Osteoblast (primary cell): ENCODE measurements at regions not wholly inside any gene's neighbourhood (a gene's known extent, or its start where the extent isn't known, plus 50 kb on each side); places are given as distances from the start of the nearest gene placed in this dataset.
A peak's percentile ranks its signal among the peaks of the same experiment; 100 is the strongest.

ENCODE experiments used
- DNase-seq: peaks from one replicate; pipeline ENCODE4 v3.0.0; 2011; ENCODE audit warnings: low spot score, mixed read lengths; ENCODE audit not compliant: insufficient read length; ENCODE audit errors: missing footprints
- H2AFZ ChIP-seq: 2 replicates; pipeline ENCODE4 v1.6.0; 2011; ENCODE audit warnings: mild to moderate bottlenecking, low read length
- H3K27ac ChIP-seq: 2 replicates; pipeline ENCODE4 v1.5.1; 2011; ENCODE audit warnings: mild to moderate bottlenecking, low read depth, low read length, moderate library complexity
- H3K27me3 ChIP-seq: 2 replicates; pipeline ENCODE4 v1.6.0; 2012; ENCODE audit warnings: mild to moderate bottlenecking, control low read depth, inconsistent platforms, low read length, moderate library complexity; ENCODE audit not compliant: insufficient read depth
- H3K36me3 ChIP-seq: 2 replicates; pipeline ENCODE4 v1.5.1; 2011; ENCODE audit warnings: mild to moderate bottlenecking, low read length, control low read depth, moderate library complexity; ENCODE audit not compliant: insufficient read depth
- H3K4me1 ChIP-seq: 2 replicates; pipeline ENCODE4 v1.5.1; 2011; ENCODE audit warnings: mild to moderate bottlenecking, low read length, control low read depth, moderate library complexity; ENCODE audit not compliant: insufficient read depth
- H3K4me2 ChIP-seq: 2 replicates; pipeline ENCODE4 v1.6.0; 2011; ENCODE audit warnings: mild to moderate bottlenecking, low read length; ENCODE audit not compliant: insufficient read depth
- H3K4me3 ChIP-seq: fragments of 200-600 bp; sonication (generic); 3 replicates; pipeline ENCODE4 v1.5.1; 2012; ENCODE audit warnings: mild to moderate bottlenecking, low read length, inconsistent platforms; ENCODE audit not compliant: insufficient read depth
- H3K79me2 ChIP-seq: 2 replicates; pipeline ENCODE4 v1.6.0; 2012; ENCODE audit warnings: mild to moderate bottlenecking, low read length, control low read depth, inconsistent platforms; ENCODE audit not compliant: insufficient read depth
- H3K9me3 ChIP-seq: 2 replicates; pipeline ENCODE4 v1.5.1; 2011; ENCODE audit warnings: low read depth, low read length, control low read depth
- H4K20me1 ChIP-seq: 2 replicates; pipeline ENCODE4 v1.6.0; 2012; ENCODE audit warnings: mild to moderate bottlenecking, low read length, control low read depth; ENCODE audit not compliant: insufficient read depth
- CTCF ChIP-seq: IDR thresholded peaks from 2 replicates; pipeline ENCODE4 v1.5.1; 2011; ENCODE audit warnings: mild to moderate bottlenecking, low read depth, low read length, moderate library complexity; ENCODE audit errors: extremely low read depth

GRCh38 chr10:111479966-111480365, 403.1 kb downstream of the ADRA2A start:
- Histone ChIP-seq H3K4me3 (no peak overlapping the region), H3K36me3 (no peaks in the 10 kb centered on the region), H3K9me3 (no peaks in the 10 kb centered on the region), H2AFZ (no peak overlapping the region), H3K4me1 (no peaks in the 10 kb centered on the region), H3K27ac (no peak overlapping the region), H3K79me2 (no peaks in the 10 kb centered on the region), H4K20me1 (no peaks in the 10 kb centered on the region), H3K4me2 (no peak overlapping the region), H3K27me3 (no peaks in the 10 kb centered on the region)
- TF ChIP-seq CTCF: no peak
- DNase-seq: no peak

GRCh38 chr10:111481261-111481826, 404.5 kb downstream of the ADRA2A start:
- Histone ChIP-seq H3K9me3 (no peaks in the 10 kb centered on the region), H3K4me2 (no peak overlapping the region), H2AFZ (no peak overlapping the region), H4K20me1 (no peaks in the 10 kb centered on the region), H3K27me3 (no peaks in the 10 kb centered on the region), H3K36me3 (no peaks in the 10 kb centered on the region), H3K4me1 (no peaks in the 10 kb centered on the region), H3K27ac (no peak overlapping the region), H3K79me2 (no peaks in the 10 kb centered on the region), H3K4me3 (no peak overlapping the region)
- peak; percentile 3 for DNase-seq
- TF ChIP-seq CTCF: no peak

GRCh38 chr10:111481866-111482265, 405.0 kb downstream of the ADRA2A start:
- Histone ChIP-seq H3K4me3 (no peak overlapping the region), H2AFZ (no peak overlapping the region), H3K9me3 (no peaks in the 10 kb centered on the region), H3K4me1 (no peaks in the 10 kb centered on the region), H4K20me1 (no peaks in the 10 kb centered on the region), H3K36me3 (no peaks in the 10 kb centered on the region), H3K27ac (no peak overlapping the region), H3K4me2 (no peak overlapping the region), H3K27me3 (no peaks in the 10 kb centered on the region), H3K79me2 (no peaks in the 10 kb centered on the region)
- TF ChIP-seq CTCF: no peak
- DNase-seq: peak; percentile 36

- Histone ChIP-seq H4K20me1 (no peaks in the 10 kb centered on the region), H3K27ac (no peak overlapping the region), H3K9me3 (no peaks in the 10 kb centered on the region), H2AFZ (no peak overlapping the region), H3K4me3 (no peak overlapping the region), H3K4me2 (no peak overlapping the region), H3K27me3 (no peaks in the 10 kb centered on the region), H3K79me2 (no peaks in the 10 kb centered on the region), H3K36me3 (no peaks in the 10 kb centered on the region), H3K4me1 (no peaks in the 10 kb centered on the region)
- DNase-seq: no peak
- TF ChIP-seq CTCF: no peak
Measured at GRCh38 chr10:111482621-111483216, 405.9 kb downstream of the ADRA2A start.
